HG02610 (cell line): ENCODE measurements at regions not wholly inside any gene's neighbourhood (a gene's known extent, or its start where the extent isn't known, plus 50 kb on each side); places are given as distances from the start of the nearest gene placed in this dataset.
"Not testable (repeated sequence)": the region's sequence is repeated elsewhere in the genome, so short reads cannot be mapped to it uniquely, and the experiment has no call there.

Source experiments
- ATAC-seq: cut with Tn5 transposase; IDR thresholded peaks from one replicate; pipeline ENCODE4 v1.9.1; 2021; ENCODE audit warnings: mild to moderate bottlenecking, moderate library complexity; ENCODE audit not compliant: unreplicated experiment

GRCh38 chr4:187839765-187840164 is 155.8 kb upstream of the ZFP42 start:
- ATAC-seq: no peak

GRCh38 chr4:187840814-187841213 is 154.8 kb upstream of the ZFP42 start:
- ATAC-seq: no peak

- no peak for ATAC-seq
These were observed 145.9 kb upstream of the ZFP42 start for GRCh38 chr4:187849556-187850225.

- no peak for ATAC-seq
These were observed 129.7 kb upstream of the ZFP42 start for GRCh38 chr4:187865914-187866313.

GRCh38 chr4:187883049-187883448 is 112.5 kb upstream of the ZFP42 start:
- no peak for ATAC-seq

- no peak for ATAC-seq
These were observed 111.6 kb upstream of the ZFP42 start for GRCh38 chr4:187883836-187884475.

GRCh38 chr4:187887906-187888305 is 107.7 kb upstream of the ZFP42 start:
- no peak for ATAC-seq

- ATAC-seq: no peak
These were observed 105.9 kb upstream of the ZFP42 start for GRCh38 chr4:187889651-187890050.

- ATAC-seq: no peak
These were observed 102.2 kb upstream of the ZFP42 start for GRCh38 chr4:187893418-187893817.

- no peak for ATAC-seq
These were observed 92.5 kb upstream of the ZFP42 start for GRCh38 chr4:187903106-187903505.

GRCh38 chr4:187903700-187904099 is 91.9 kb upstream of the ZFP42 start:
- no peak for ATAC-seq

- no peak for ATAC-seq
These were observed 87.5 kb upstream of the ZFP42 start for GRCh38 chr4:187908079-187908561.

GRCh38 chr4:187908731-187909130 is 86.8 kb upstream of the ZFP42 start:
- no peak for ATAC-seq

- ATAC-seq: no peak
These were observed 84.8 kb upstream of the ZFP42 start for GRCh38 chr4:187910741-187911140.

GRCh38 chr4:187915406-187915805 is 80.2 kb upstream of the ZFP42 start:
- not testable (repeated sequence) for ATAC-seq

- ATAC-seq: no peak
These were observed 75.6 kb upstream of the ZFP42 start for GRCh38 chr4:187919966-187920365.

- no peak for ATAC-seq
These were observed 73.5 kb upstream of the ZFP42 start for GRCh38 chr4:187921946-187922623.

- no peak for ATAC-seq
These were observed 66.5 kb upstream of the ZFP42 start for GRCh38 chr4:187929024-187929423.

- no peak for ATAC-seq
These were observed 60.8 kb upstream of the ZFP42 start for GRCh38 chr4:187934766-187935165.

- ATAC-seq: no peak
These were observed 58.0 kb upstream of the ZFP42 start for GRCh38 chr4:187937557-187937956.

- ATAC-seq: no peak
These were observed 55.3 kb upstream of the ZFP42 start for GRCh38 chr4:187940299-187940698.

GRCh38 chr4:187942968-187943367 is 52.6 kb upstream of the ZFP42 start:
- ATAC-seq: no peak
